G401 (cell line): ENCODE measurements at regions not wholly inside any gene's neighbourhood (a gene's known extent, or its start where the extent isn't known, plus 50 kb on each side); places are given as distances from the start of the nearest gene placed in this dataset.
"Not testable (repeated sequence)": the region's sequence is repeated elsewhere in the genome, so short reads cannot be mapped to it uniquely, and the experiment has no call there.

ENCODE experiments used
- DNase-seq: peaks from one replicate; pipeline ENCODE4 v3.0.0-alpha.2; 2015; ENCODE audit warnings: low spot score
- in situ Hi-C: cut with HindIII; loops from 2 replicates; pipeline ENCODE4 v1.10.0; 2016; ENCODE audit warnings: low sequenced_read_pairs, mixed read lengths

DNA sequence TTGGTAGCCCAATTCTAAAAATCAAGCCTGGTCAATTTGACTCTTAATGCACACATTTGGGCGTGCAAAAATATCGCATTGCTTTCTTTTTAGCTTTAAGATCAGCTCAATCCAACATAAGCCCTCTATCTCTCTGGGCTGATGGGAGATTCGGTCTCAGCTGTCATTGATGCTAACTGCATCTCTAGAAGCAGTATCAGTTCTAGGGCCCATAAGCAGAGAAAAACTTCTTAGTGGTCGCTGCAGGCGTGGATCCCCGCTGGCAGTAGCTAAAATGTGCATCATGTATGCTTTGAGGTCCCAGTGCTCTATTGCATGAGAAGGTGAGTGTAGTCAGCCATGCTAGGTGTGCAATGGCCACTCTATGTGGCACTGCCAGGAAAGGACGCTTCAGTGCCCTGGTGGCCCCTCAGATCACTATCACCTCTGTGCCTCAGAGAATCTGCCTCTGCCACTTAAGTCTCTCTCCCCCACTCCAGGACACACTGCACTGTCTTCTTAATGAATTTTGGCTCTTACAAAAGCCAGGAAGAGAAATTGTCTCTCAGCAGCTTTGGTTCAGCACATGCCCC lies 79.7 kb upstream of the GADD45A start:
- in situ Hi-C loops: no loop called here
- DNase-seq: no peak

GRCh38 chr1:67607286-67607685 lies 77.7 kb upstream of the GADD45A start:
- in situ Hi-C loops: no loop called here
- DNase-seq: no peak

DNA sequence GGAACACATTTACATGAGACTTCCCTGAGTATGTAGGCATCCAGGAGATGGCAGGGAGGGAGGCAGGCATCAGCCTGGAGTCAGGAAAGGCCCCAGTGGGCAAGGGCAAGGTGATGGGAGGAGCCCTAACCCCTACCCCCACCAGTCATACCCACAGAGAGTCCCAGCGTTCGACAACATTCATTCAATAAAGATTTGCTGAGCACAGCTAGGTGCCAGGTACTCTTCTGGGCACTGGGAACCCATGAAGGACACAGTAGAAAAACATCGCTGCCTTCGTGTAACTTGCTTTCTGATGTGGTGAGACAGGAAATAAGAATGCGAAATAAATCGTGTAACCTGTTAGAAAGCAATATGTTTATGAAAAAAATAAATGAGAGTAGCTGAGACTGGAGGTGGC lies 77.3 kb upstream of the GADD45A start:
- in situ Hi-C loops: no loop called here
- no peak for DNase-seq

- in situ Hi-C loops: no loop called here
- DNase-seq: no peak
Measured at GRCh38 chr1:67608661-67609576, 76.1 kb upstream of the GADD45A start.

DNA sequence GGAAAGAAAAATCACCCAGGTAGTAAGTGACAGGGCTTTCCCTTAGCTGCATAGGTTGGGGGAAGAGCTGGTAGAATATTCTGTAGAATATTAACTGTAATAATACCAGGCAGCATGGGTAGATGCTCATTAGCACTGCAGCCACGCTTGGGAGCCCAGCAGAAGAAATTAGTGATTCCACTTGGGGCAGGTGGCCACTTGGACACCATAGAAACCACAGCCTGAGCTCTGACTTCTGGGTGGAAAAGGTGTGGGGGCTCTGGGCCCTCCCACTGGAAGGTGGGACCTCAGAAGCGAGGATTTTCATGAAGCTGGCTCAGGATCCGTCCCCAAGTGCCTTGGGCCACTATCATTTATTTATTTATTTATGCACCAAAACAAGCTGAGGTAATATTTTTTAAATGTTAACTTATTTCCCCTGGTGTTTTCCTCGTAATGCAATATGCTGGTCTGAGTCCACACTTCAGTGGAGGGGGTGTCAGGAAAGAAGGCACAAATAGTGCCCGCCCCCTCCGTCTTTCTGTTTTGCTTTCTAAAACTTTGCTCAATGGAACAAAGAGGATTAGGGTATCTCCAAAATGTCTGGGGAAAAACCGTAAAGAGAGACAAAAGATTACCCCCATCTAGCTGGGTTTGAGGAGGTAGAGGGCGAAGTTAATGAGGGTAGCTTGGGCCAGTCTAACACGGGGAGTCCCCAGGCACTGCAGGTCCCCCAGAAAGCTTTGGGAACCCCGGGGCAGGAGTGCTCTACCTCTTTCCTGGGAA lies 75.2 kb upstream of the GADD45A start:
- no peak for DNase-seq
- in situ Hi-C loops: no loop called here

- in situ Hi-C loops: no loop called here
- no peak for DNase-seq
Measured at GRCh38 chr1:67610450-67610849, 74.6 kb upstream of the GADD45A start.

GRCh38 chr1:67611846-67612245 lies 73.2 kb upstream of the GADD45A start:
- in situ Hi-C loops: no loop called here
- no peak for DNase-seq

DNA sequence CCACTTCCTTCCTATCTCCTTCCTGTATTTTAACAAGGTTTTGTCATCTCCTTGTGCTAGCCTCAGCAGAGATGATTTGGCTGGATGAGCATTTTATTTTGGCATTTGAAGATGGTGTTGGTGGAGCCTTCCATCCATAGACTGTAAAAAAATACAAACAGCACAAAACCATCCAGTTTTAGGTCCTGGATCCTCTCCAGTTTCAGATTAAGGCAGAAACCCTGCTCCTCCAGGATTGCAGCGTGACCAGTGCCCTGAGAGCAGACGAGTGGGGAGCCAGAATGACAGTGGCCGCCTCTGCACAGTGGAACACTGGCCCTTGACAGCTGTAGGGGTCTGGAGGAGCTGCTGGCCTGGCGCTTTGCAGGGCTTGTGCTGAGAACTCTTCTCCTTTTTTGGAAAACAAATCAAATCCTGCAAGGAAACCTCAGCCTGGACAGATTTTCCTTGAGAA lies 72.2 kb upstream of the GADD45A start:
- DNase-seq: no peak
- in situ Hi-C loops: no loop called here

DNA sequence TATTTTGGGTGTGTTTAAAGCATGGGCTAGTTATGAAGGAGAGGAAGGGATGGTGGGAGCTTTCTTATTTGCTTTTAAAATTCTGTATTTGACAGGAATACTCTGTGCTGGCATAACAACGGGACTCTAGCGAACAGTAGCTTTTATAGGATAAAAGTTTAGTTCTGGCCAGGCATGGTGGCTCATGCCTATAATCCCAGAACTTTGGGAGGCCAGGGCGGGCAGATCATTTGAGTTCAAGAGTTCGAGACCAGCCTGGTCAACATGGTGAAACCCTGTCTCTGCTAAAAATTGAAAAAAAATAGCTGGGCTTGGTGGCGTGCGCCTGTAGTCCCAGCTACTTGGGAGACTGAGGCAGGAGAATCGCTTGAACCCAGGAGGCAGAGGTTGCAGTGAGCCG lies 71.5 kb upstream of the GADD45A start:
- DNase-seq, in situ Hi-C loops: not testable (repeated sequence)

GRCh38 chr1:67614511-67614934 lies 70.5 kb upstream of the GADD45A start:
- in situ Hi-C loops: no loop called here
- DNase-seq: no peak

DNA sequence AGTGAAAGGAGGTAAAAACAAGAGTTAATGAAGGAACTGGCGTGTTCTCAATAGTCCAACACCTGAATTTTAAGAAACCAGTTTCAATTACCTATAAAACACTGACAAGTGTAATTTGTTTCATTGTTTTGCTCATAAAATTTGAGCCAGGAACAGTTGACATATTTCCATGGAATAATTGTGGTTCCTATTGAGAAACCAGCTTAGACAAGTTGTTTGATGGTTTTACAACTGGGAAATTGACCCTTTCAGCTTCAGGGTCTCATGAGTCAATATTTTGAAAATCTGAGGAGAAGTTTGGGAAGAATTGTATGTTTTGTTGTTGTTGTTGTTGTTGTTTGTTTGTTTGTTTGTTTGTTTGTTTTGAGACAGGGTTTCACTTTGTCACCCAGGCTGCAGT lies 69.1 kb upstream of the GADD45A start:
- no peak for DNase-seq
- in situ Hi-C loops: no loop called here

- no peak for DNase-seq
- in situ Hi-C loops: no loop called here
Measured at GRCh38 chr1:67616394-67616985, 68.5 kb upstream of the GADD45A start.

GRCh38 chr1:67618285-67619018 lies 66.5 kb upstream of the GADD45A start:
- in situ Hi-C loops: no loop called here
- no peak for DNase-seq

DNA sequence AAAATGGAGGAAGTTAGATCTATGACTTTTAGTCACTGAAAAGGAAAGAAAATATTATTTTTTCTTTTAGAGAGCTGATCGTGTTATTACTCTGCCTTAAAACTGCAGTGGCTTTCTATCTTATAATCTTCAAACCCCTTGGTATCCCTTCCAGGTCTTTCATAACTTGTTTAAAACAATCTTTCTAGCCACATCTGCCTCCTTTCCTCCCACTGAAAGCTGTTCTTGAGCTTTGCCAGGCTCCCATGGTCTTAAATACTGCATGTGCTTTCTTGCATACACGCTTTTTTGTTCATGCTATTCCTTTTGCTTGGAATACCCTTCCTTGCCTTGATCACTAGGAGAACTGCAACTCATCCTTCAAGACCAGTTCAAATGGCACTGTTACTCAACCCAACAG lies 65.9 kb upstream of the GADD45A start:
- in situ Hi-C loops: no loop called here

DNA sequence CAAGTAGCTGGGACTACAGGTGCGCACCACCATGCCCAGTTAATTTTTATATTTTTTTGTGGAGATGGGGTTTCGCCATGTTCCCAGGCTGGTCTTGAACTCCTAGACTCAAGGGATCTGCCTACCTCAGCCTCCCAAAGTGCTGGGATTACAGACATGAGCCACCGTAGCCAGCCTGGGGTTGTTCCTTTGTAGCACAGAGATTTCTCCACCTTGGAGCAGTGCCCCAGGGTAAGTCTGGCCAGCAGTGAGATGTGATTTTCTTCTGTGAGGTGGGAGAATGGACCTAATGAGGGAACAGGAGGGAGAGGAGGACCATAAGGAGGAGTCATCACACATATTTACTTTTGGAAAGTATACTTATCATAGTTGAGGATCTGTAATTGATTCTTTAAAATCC lies 61.1 kb upstream of the GADD45A start:
- DNase-seq: no peak
- in situ Hi-C loops: no loop called here

More for the DNA sequence above, 65.9 kb upstream of the GADD45A start:
- no peak for DNase-seq

DNA sequence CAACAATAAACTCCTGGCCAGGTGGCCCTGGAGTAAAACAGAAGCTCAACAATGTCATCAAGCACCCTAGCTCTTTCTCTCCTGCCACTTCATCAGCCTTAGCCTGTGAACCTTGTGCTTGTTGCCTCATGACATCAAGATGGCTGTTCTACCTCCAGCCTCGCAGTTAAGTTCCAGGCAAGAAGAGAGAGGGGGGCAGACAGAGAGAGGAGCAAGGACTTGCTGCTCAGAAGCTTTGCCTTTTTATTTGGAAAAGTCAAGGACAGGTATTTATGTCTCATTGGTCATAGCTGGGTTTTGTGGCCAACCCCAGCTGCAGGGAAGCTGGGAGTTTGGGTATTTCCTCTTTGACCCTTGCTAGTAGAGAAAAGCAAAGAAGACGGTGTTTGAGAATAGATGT lies 60.3 kb upstream of the GADD45A start:
- in situ Hi-C loops: no loop called here
- no peak for DNase-seq

GRCh38 chr1:67626090-67626860 lies 58.7 kb upstream of the GADD45A start:
- in situ Hi-C loops: no loop called here
- DNase-seq: no peak

GRCh38 chr1:67626861-67627235 lies 58.2 kb upstream of the GADD45A start:
- in situ Hi-C loops: no loop called here
- DNase-seq: no peak
